ENCODE measurements at regions not wholly inside any gene's neighbourhood (a gene's known extent, or its start where the extent isn't known, plus 50 kb on each side); places are given as distances from the start of the nearest gene placed in this dataset.

DNA sequence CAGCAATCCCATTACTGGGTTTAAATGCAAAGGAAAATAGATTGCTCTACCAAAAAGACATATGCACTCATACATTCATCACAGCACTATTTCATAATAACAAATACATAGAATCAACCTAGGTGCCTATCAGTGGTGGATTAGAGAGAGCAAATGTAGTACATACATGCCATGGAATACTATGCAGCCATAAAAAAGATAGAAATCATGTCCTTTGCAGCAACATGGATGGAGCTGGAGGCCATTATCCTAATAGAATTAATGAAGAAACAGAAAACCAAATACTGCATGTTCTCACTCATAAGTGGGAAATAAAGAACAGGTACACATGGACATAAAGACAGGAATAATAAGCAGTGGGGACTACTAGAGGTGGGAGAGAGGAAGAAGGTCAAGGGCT lies 70.7 kb upstream of the MLIP start:
- no peak for DNase-seq (ENCODE audit: extremely low read depth, low read depth)
- TF ChIP-seq, protein P1, sequence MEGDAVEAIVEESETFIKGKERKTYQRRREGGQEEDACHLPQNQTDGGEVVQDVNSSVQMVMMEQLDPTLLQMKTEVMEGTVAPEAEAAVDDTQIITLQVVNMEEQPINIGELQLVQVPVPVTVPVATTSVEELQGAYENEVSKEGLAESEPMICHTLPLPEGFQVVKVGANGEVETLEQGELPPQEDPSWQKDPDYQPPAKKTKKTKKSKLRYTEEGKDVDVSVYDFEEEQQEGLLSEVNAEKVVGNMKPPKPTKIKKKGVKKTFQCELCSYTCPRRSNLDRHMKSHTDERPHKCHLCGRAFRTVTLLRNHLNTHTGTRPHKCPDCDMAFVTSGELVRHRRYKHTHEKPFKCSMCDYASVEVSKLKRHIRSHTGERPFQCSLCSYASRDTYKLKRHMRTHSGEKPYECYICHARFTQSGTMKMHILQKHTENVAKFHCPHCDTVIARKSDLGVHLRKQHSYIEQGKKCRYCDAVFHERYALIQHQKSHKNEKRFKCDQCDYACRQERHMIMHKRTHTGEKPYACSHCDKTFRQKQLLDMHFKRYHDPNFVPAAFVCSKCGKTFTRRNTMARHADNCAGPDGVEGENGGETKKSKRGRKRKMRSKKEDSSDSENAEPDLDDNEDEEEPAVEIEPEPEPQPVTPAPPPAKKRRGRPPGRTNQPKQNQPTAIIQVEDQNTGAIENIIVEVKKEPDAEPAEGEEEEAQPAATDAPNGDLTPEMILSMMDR (IDR thresholded peaks at IDR 0.05; ENCODE audit: low read depth, low read length) = no peak

DNA sequence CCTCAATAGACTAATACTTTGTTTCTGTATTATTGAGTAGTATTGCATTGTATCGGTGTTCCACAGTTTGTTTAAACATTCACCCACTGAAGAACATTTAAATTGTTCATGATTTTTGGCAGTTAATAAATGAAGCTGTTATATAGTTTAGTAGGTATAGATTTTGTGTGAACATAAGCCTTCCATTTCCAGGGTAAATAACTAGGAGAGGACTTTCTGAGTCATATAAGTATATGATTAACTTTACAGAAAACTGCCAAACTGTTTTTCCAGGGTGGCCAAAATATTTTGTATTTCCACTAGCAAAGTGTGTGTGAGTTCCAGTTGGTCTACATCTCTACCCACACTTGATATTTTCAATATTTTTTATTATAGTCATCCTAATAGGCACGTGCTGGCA lies 70.0 kb upstream of the MLIP start:
- no peak for DNase-seq (ENCODE audit: extremely low read depth, low read depth)
- TF ChIP-seq, protein P1 (IDR thresholded peaks at IDR 0.05; ENCODE audit: low read depth, low read length) = no peak

DNA sequence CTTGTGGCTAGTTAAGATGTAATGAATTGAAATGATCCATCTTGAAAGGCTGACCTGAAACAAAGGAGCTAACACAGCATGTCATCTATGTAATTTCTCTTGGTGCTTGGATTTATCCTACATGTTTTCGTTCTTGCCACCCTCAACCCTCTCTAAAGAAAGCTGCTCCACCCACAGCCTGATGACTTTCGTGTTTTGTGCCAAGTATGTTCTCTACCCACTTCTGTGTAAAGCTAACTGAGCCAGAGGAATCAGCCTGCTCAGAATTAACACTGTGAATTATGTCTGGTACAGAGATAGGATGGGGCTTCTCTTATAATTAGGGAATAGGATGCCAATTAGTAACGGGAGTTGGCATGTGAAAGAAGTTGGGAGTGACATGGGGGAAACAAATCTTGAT lies 67.9 kb upstream of the MLIP start:
- DNase-seq (ENCODE audit: extremely low read depth, low read depth) = no peak
- TF ChIP-seq, protein P1 (IDR thresholded peaks at IDR 0.05; ENCODE audit: low read depth, low read length) = no peak

DNA sequence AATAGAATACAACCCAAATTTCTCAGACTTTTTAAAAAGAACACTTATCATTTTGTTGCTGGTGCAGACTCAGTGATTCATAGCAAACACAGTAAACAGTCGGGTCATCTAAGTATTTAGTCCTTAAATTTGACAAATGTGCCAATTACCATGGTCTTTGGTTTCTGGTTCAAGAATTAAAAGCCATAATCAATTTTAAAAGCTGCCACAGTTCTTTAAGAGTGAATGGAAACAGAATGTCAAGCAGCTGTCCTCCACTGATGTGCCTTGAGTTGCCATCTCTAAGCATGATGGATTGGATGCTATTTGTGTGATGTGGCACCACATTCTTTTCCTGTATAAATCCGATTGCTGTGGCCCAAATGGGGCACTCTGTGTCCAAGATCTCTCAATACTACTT lies 67.2 kb upstream of the MLIP start:
- DNase-seq (ENCODE audit: extremely low read depth, low read depth) = no peak
- TF ChIP-seq, protein P1 (IDR thresholded peaks at IDR 0.05; ENCODE audit: low read depth, low read length) = no peak

DNA sequence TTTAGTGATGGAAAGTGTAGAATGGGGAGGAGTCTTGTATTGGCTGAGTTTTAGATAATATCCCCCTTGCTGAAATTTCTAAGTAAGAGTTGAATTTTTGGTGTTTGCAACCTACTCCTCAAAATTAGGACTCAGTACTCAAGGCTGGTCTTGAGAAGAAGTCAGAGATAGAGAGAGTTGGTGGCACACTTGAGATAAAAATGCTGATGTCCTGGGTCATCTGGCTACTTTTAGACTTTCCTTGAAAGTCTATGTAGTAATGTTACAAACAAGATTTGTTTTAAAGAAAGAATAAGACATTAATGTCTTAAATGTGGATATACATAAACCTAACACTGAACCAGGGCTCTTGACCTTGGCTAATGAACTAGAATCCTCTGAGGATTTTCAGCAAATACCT lies 62.5 kb upstream of the MLIP start:
- TF ChIP-seq, protein P1 (IDR thresholded peaks at IDR 0.05; ENCODE audit: low read depth, low read length) = no peak

DNA sequence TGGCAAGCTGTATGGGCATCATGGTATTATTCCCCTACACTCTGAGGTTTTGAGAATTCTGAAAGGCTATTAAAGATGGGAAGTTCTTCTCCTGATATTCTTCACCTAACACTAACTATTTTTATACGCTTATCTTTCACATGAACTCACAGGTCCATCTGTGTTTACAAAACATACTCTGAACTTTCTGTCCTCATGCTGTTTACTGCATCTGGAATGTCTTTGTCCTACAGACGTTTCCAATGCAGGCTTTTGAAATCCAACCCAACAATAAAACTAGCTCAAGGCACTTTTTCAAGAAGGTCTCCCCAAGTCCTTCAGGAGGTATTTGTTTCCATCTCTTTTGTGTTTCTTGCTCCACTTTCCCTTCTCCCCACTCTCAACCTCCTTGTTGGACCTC lies 60.5 kb upstream of the MLIP start:
- TF ChIP-seq, protein P1 (IDR thresholded peaks at IDR 0.05; ENCODE audit: low read depth, low read length) = no peak
- no peak for DNase-seq (ENCODE audit: extremely low read depth, low read depth)

More for the DNA sequence above, 62.5 kb upstream of the MLIP start:
- no peak for DNase-seq (ENCODE audit: extremely low read depth, low read depth)

DNA sequence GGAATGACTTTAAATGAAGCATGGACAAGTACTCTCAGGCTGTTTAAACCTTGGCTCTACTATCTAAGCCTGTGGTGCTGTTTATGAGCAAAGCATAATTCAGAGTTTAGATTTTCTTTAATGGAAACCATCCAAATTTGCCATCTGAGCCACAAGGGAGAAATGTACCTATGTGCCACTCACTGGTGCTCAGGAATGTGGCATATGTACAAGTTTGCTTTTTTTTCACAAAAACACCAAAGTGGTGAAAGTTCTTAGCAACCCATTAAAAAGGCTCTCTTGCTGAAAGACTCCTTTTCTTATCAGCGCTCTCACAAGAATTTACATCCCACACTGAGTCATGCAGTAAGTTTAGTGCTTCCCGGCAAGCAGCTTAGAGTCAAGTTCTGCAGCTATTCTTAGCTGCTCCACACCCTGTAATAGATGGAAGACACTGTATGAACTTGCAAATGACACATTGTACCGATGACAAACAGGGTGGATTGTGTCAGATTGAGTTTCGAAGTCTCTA lies 57.3 kb upstream of the MLIP start:
- TF ChIP-seq, protein P1 (IDR thresholded peaks at IDR 0.05; ENCODE audit: low read depth, low read length) = no peak
- peak; percentile 49 for DNase-seq (ENCODE audit: extremely low read depth, low read depth)
